Effector memory CD8-positive, alpha-beta T cell (primary cell): ENCODE measurements at regions not wholly inside any gene's neighbourhood (a gene's known extent, or its start where the extent isn't known, plus 50 kb on each side); places are given as distances from the start of the nearest gene placed in this dataset.
A peak's percentile ranks its signal among the peaks of the same experiment; 100 is the strongest.

Experiments used
- ATAC-seq: fragments of 150-1000 bp; cut with Tn5 transposase; replicated peaks from 2 replicates; pipeline ENCODE4 v1.10.0; 2021; ENCODE audit warnings: mild to moderate bottlenecking, moderate library complexity
- DNase-seq, 3 experiments: peaks; one replicate each; pipeline ENCODE4 v3.0.0; 2021
- H3K27ac Mint-ChIP-seq, 2 donors: one replicate each; pipeline ENCODE4 v1.8.0; 2022; ENCODE audit warnings: mild to moderate bottlenecking in 2 of 2, mixed read lengths in 2 of 2, moderate library complexity in 2 of 2
- H3K27me3 Mint-ChIP-seq, 2 donors: one replicate each; pipeline ENCODE4 v1.8.0; 2022; ENCODE audit warnings: mixed read lengths in 2 of 2
- H3K36me3 Mint-ChIP-seq: one replicate; pipeline ENCODE4 v1.8.0; 2022; ENCODE audit warnings: mild to moderate bottlenecking, moderate library complexity, mixed read lengths; ENCODE audit not compliant: insufficient read depth
- H3K4me1 Mint-ChIP-seq, 2 donors: one replicate each; pipeline ENCODE4 v1.8.0; 2022; ENCODE audit warnings: low read depth in 2 of 2, mixed read lengths in 2 of 2
- H3K4me3 Mint-ChIP-seq, 2 donors: one replicate each; pipeline ENCODE4 v1.8.0; 2022; ENCODE audit warnings: mild to moderate bottlenecking in 2 of 2, mixed read lengths in 2 of 2, moderate library complexity in 2 of 2
- H3K9me3 Mint-ChIP-seq, 2 donors: one replicate each; pipeline ENCODE4 v1.8.0; 2022; ENCODE audit warnings: mixed read lengths in 2 of 2

DNA sequence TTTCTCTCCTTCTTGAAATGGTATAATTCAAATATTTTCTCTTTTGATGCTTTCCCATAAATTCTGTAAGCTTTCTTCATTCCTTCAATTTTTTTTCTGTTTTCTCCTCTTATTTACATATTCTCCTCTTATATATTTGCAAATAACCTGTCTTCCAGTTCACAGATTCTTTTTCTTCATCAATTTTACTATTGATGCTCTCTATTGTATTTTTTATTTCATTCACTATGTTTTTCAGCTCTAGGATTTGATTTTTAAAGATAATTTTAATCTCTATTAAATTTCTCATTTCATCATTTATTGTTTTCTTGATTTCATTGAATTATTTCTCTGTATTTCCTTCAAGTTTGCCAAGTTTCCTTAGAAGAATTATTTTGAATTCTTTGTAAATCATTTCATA, 54.0 kb upstream of the PRPS1L1 start:
- ATAC-seq (no peak), DNase-seq (no peak)
- no peak overlapping the region for H3K27ac Mint-ChIP-seq
- H3K9me3 Mint-ChIP-seq, result peaks cover 5 to 22% of the 10 kb centered on the region in 2 donors
- no peaks in the 10 kb centered on the region for H3K36me3 Mint-ChIP-seq
- H3K4me3 Mint-ChIP-seq, result no peak overlapping the region
- peaks cover 20 to 22% of the 10 kb centered on the region in 2 donors for H3K27me3 Mint-ChIP-seq
- peaks cover 0 to 9% of the 10 kb centered on the region in 2 donors for H3K4me1 Mint-ChIP-seq

DNA sequence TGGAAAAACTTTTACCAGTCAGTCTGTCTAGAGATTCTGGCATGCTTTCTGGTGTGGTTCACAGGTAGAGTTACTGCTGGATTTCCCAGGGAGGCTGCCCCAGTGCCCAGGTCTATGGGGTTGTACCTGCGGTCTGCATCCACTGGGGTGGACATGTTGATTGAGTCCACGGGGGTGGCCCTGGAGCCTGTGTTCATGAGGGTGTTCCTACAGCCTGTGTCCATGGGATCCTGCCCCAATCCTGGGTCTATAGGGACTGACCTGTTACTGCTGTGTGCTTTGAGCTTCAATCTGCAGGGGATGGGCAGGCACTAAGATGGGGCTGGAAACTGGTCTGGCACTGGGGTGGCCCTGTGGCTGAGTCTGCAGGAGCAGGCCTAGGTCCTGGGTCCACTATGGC, 54.5 kb upstream of the PRPS1L1 start:
- ATAC-seq (no peak), DNase-seq (no peak)
- Mint-ChIP-seq H3K36me3 (no peaks in the 10 kb centered on the region), H3K4me3 (no peak overlapping the region), H3K4me1 (peaks cover 3 to 12% of the 10 kb centered on the region in 2 donors), H3K27me3 (peaks cover 23 to 27% of the 10 kb centered on the region in 2 donors), H3K9me3 (peaks cover 5 to 22% of the 10 kb centered on the region in 2 donors), H3K27ac (no peak overlapping the region)

DNA sequence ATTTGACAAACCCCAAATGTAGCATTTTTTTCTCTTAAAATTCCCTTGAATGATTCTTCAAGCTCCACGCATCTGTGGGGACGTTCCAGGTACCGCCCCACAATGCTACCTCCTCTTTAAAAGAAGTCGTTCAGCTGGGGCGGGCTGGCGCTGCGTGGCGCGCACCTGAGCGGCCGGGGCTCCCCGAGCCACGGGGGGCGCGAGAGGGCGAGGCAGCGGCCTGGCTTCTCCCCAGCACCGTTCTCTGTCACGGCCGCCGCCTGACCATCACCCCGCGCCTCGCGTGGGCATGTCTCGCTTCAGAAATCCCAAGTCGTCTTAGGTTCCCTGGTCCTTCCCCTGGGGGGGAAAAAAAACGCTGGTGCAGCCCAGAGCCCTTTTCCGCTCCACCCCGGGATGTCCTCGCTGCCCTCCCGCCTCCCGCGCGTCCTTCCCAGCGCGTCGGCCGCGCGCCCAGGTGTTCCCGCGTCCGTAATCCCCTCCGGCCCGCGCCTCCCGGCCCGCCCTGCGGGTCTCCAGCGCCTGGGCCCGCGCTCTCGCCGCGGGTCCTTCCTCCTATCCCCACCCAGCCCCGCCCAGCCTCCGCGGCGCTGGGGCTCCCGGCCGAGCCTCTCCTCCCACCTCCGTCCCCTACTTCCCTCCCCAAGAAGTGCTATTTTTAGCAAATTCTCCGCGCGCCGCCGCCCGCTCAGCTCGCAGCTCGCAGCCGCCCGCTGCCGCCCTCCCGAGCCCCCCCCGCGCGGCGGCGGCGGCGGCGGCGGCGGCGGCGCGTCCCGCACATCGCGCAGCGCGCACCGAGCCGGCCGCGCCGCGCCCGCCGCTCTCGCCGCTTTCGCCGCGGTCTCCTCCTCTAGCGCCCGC, 58.7 kb upstream of the PRPS1L1 start:
- Mint-ChIP-seq H3K4me1 (peaks cover 6 to 18% of the 10 kb centered on the region in 2 donors), H3K4me3 (peak overlapping the region; percentile 77 to 80), H3K9me3 (peaks cover 2 to 8% of the 10 kb centered on the region in 2 donors), H3K27me3 (peaks cover 24 to 39% of the 10 kb centered on the region in 2 donors), H3K27ac (no peak overlapping the region), H3K36me3 (no peaks in the 10 kb centered on the region)
- DNase-seq (no peak), ATAC-seq (peak; percentile 46)

DNA sequence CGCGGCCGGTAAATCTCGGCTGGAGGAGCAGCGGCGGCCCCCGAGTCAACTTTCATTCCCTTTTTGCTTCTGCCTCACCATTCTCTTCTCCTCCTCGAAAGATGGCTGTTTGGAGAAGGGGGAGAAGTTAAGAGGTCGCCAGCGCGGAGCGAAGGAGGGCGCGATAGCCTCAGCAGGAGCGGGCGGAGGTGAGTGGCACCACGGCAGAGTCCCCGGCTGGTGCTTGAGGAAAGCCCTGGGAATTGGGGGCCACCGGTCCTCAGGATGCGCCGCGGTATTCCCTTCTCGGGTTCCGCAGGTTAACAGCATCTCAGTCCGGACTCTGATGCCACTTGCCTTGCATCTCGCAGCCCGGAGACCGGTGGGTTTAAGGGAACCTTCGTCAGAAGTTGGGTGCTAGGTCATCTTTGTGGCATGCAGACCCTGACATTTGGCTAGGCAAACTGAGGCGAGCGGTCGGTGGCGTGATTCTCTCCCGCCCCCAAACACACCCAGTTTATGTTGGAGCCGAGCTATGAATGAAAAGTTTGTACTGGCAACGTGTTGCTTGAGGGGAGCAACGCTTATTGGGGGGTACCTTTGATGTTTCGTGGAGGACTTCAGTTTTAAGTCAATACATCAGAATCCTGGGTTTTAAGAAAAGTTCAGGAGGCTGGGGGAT, 59.5 kb upstream of the PRPS1L1 start:
- no peak overlapping the region for H3K27ac Mint-ChIP-seq
- peaks cover 20 to 39% of the 10 kb centered on the region in 2 donors for H3K27me3 Mint-ChIP-seq
- H3K4me3 Mint-ChIP-seq, result peak overlapping the region; percentile 77 to 80
- H3K4me1 Mint-ChIP-seq, result peaks cover 6 to 18% of the 10 kb centered on the region in 2 donors
- DNase-seq (no peak), ATAC-seq (no peak)
- H3K9me3 Mint-ChIP-seq, result no peaks in the 10 kb centered on the region
- H3K36me3 Mint-ChIP-seq, result no peaks in the 10 kb centered on the region

DNA sequence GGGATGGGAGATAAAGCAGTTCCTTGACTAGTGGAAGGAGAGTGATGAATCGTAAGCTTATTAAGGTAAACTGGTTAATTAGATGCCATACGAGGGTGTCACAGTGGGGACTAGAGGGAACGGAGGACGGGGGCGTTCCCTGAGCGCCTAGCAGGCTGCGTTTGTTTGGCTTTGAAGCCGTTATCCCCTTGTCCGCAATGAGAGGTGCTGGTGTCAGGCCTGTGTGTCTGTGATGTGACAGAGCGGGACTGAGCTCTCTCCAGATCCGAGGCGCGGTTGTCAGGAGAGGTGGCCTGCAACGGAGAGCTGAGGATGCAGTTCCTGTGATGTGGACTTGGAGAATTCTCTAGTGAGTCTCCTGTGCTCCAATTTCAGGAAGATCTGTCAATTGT, 60.0 kb upstream of the PRPS1L1 start:
- Mint-ChIP-seq H3K9me3 (no peaks in the 10 kb centered on the region), H3K27ac (no peak overlapping the region), H3K36me3 (no peaks in the 10 kb centered on the region), H3K4me3 (peak overlapping the region; percentile 77 to 80), H3K27me3 (peaks cover 20 to 39% of the 10 kb centered on the region in 2 donors), H3K4me1 (peaks cover 6 to 18% of the 10 kb centered on the region in 2 donors)
- ATAC-seq, result no peak
- DNase-seq, result no peak

DNA sequence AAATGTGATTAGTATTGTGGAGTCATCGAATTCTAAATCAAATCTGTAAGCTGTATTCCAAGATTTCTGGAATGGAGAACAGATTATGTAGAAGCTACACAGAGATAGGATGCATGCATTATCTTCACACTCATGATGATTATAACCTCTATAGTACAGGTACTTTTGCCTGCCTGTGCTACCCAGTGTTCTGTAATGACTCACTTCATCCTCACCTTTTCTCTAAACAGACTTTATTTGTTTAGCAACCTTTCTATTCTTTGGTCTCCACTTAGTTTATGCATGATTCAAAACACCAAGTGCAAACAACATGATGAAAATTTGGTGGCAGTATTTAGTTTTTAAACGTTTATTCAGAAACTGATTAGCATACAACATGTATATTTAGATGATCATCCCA, 68.4 kb upstream of the PRPS1L1 start:
- H3K27ac Mint-ChIP-seq, result no peak overlapping the region
- no peaks in the 10 kb centered on the region for H3K27me3 Mint-ChIP-seq

DNA sequence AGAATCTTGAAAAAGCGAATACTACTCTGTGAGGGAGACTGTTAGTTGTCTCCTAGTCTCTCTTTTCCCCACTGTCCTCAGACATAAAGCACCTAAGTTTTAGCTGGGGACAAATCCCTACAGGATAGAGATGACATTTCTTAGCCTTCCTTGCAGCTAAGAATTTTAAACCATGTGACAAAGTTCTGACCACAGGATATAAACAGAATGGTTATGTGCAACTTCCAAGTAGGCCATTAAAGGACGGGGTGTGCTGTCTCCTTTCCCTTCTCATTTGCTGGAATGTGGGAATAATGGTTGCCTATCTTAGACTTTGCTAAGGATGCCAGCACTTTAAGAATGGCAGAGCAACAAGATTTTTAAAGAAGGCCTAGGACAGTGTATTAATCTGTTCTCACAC, 74.9 kb upstream of the PRPS1L1 start:
- ATAC-seq, result no peak
- Mint-ChIP-seq H3K27ac (no peak overlapping the region), H3K4me1 (no peaks in the 10 kb centered on the region), H3K36me3 (no peaks in the 10 kb centered on the region), H3K27me3 (no peaks in the 10 kb centered on the region), H3K9me3 (no peaks in the 10 kb centered on the region), H3K4me3 (no peak overlapping the region)
- DNase-seq, result no peak

More for the DNA sequence above, 68.4 kb upstream of the PRPS1L1 start:
- H3K4me1 Mint-ChIP-seq, result peaks cover 2% of the 10 kb centered on the region in 2 donors
- no peak overlapping the region for H3K4me3 Mint-ChIP-seq
- DNase-seq (no peak), ATAC-seq (no peak)
- H3K9me3 Mint-ChIP-seq, result no peaks in the 10 kb centered on the region
- no peaks in the 10 kb centered on the region for H3K36me3 Mint-ChIP-seq

DNA sequence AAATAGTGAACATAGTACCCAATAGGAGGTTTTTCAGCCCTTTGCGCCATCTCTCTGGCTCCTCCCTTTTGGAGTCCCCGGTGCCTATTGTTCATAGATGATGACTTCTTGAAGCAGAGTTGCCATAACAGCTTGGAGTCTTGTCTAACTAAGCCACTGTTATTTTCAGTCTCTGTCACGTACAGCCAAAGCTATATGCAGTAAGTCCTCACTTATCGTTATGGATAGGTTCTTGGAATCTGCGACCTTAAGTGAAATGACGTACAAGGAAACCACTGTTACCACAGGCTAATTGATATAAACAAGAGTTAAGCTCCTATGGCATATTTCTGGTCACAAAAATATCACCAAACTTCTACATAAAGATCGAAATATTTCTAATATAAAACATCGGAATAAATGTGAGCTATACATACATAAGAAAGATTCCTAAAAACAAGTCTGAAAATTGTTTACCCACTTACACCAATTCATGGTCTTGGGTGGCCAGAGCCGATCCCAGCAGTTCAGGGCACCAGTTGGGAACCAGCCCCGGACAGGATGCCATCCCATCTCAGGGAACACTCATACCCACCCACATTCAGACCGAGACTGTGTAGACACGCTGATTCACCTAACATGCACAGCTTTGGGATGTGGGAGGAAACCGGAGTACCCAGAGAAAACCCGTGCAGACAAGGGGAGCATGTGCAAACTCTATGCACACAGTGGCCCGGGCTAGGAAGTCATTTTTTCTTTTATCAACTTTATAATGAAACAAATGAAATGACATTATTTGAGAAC, 76.0 kb upstream of the PRPS1L1 start:
- Mint-ChIP-seq H3K27me3 (no peaks in the 10 kb centered on the region), H3K4me1 (no peaks in the 10 kb centered on the region), H3K4me3 (no peak overlapping the region), H3K27ac (no peak overlapping the region), H3K9me3 (no peaks in the 10 kb centered on the region), H3K36me3 (no peaks in the 10 kb centered on the region)
- DNase-seq, result no peak
- ATAC-seq, result no peak

DNA sequence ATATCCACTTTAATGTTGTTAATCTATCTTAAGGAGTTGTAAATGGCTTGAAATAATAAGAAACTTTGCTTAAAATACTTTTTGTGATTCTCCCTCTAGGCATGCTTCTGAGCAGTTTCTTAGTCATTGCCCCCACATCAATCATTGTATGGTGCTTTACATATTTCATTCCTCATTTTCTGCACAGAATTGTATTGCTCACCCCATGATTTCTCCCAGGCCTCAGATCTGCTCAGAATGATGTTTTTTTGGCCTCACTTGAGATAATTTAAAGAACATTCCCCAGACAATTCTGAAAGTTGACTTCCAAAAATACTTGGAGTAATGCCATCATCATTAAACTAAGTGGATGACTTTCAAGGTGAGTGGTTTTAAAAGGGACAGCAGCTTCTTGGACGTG, 82.1 kb upstream of the PRPS1L1 start:
- DNase-seq, result no peak
- Mint-ChIP-seq H3K27ac (no peak overlapping the region), H3K27me3 (peaks cover 8 to 20% of the 10 kb centered on the region in 2 donors), H3K4me3 (no peak overlapping the region), H3K9me3 (no peaks in the 10 kb centered on the region), H3K4me1 (no peaks in the 10 kb centered on the region), H3K36me3 (no peaks in the 10 kb centered on the region)
- no peak for ATAC-seq

DNA sequence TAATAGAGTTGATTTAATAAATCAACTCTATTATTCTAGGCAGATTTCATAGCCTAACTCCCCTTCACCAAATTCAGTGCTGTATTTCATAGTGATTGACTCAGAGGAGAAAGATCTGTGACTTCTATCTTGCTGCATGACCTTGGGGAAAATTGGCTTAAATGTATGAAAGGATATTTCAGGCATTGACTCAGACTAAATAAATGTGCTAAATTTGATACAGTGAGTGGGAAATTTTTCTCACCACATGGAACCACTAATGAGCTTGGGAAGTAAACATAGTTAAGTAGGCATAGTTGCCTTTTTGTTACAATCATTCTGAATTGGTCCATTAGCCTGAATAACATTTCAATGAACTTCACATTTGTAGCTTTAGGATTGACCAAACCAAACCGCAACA, 89.0 kb upstream of the PRPS1L1 start:
- DNase-seq (no peak), ATAC-seq (no peak)
- Mint-ChIP-seq H3K27ac (no peak overlapping the region), H3K4me3 (no peak overlapping the region), H3K27me3 (peaks cover 6 to 9% of the 10 kb centered on the region in 2 donors), H3K36me3 (no peaks in the 10 kb centered on the region), H3K9me3 (no peaks in the 10 kb centered on the region), H3K4me1 (no peaks in the 10 kb centered on the region)

DNA sequence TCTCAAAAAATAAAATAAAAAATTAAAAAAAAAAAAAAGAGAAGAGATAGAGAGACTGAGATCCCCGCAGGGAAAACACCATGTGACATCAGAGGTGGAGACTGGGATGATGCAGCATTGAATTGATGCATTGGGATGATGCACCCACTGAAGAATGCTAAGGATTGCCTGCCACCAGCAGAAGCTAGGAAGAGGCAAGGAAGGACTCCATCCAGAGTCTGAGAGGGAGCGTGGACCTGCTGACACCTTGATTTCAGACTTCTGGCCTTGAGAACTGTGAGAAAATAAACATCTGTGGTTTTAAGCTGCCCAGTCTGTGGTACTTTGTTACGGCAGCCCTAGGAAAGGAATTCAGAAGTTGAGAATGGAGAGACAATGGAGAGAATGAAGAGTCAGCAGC, 89.8 kb upstream of the PRPS1L1 start:
- ATAC-seq (no peak), DNase-seq (no peak)
- Mint-ChIP-seq H3K27me3 (peaks cover 5 to 9% of the 10 kb centered on the region in 2 donors), H3K4me3 (no peak overlapping the region), H3K36me3 (no peaks in the 10 kb centered on the region), H3K9me3 (no peaks in the 10 kb centered on the region), H3K27ac (no peak overlapping the region), H3K4me1 (no peaks in the 10 kb centered on the region)

DNA sequence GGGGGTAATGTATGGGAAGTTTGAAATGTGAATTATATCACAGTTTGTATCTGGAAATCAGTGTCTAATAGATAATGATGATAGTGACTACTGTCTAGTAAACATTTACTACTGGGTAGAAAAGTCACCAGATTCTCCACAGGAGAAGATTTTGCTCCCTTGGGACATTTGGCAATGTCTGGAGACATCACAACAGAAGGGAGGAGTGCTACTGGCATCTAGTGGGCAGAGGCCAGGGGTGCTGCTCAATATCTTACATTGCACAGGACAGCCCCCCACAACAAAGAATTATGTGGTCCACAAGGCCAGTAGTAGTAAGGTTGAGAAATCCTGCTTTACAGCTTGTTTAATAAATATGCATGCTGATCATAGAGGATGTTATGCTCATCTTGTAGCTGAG, 92.3 kb upstream of the PRPS1L1 start:
- H3K27me3 Mint-ChIP-seq, result peaks cover 0 to 13% of the 10 kb centered on the region in 2 donors
- ATAC-seq (no peak), DNase-seq (no peak)
- H3K27ac Mint-ChIP-seq, result no peak overlapping the region
- H3K4me3 Mint-ChIP-seq, result no peak overlapping the region
- no peaks in the 10 kb centered on the region for H3K9me3 Mint-ChIP-seq
- no peaks in the 10 kb centered on the region for H3K36me3 Mint-ChIP-seq
- peaks cover 0 to 3% of the 10 kb centered on the region in 2 donors for H3K4me1 Mint-ChIP-seq

DNA sequence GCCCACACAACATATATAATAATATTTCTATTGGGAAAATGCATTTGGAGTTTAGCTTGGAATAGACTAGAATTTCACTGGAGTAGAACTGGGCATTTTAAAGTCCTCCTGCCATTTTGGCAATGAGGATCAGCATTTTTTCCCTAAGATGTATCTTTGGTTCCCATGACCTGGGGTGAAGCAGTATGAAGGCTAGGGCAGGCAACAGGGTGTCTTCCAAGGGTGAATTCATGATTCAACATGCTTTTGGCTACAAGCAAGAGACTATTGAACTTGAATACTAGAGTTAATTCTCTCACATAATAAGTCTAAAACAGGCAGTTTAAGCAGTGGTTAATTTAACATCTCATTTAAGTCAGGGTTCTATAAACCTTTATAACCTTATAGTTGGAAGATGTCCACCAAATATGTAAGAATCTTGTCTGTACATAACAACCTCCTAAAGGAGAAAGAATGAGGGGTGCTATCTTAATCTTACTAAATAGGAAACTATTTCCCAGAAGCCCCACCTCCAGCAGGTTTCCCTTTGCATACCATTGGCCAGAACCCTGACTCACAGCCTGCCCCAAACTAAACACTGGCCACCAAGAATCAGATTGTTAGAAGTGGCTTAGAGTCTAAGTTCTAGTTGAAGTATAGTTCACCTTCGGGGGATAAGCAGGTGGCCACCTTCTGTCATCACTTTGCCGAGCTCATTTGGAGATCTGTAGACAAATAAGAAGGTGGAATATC, 96.0 kb upstream of the PRPS1L1 start:
- ATAC-seq, result no peak
- Mint-ChIP-seq H3K27ac (no peak overlapping the region), H3K9me3 (no peaks in the 10 kb centered on the region), H3K4me1 (peaks cover 0 to 4% of the 10 kb centered on the region in 2 donors), H3K36me3 (no peaks in the 10 kb centered on the region), H3K4me3 (no peak overlapping the region), H3K27me3 (peaks cover 0 to 7% of the 10 kb centered on the region in 2 donors)
- no peak for DNase-seq
